ENCODE measurements at regions not wholly inside any gene's neighbourhood (a gene's known extent, or its start where the extent isn't known, plus 50 kb on each side); places are given as distances from the start of the nearest gene placed in this dataset.

- no peaks in the 10 kb centered on the region for H3K36me3 ChIP-seq (ENCODE audit: control insufficient read depth in 3 of 3, insufficient read depth in 2 of 3, low read depth in 1 of 3, low read length in 3 of 3)
- H3K9me3 ChIP-seq (ENCODE audit: control insufficient read depth in 2 of 2, insufficient read depth in 1 of 2, low read depth in 1 of 2, low read length in 1 of 2): peaks cover 0 to 6% of the 10 kb centered on the region in 2 donors
- H3K4me1 ChIP-seq (ENCODE audit: control insufficient read depth in 3 of 3, insufficient read depth in 2 of 3, low read depth in 1 of 3, low read length in 2 of 3): peaks cover 0 to 22% (median 2%) of the 10 kb centered on the region in 3 donors
- no peak for DNase-seq
- H3K27ac ChIP-seq (ENCODE audit: low read depth in 1 of 3, low read length in 2 of 3): no peak overlapping the region
- no peak for FAIRE-seq
- H3K27me3 ChIP-seq (ENCODE audit: control insufficient read depth in 3 of 3, insufficient read depth in 3 of 3, low read length in 3 of 3): no peaks in the 10 kb centered on the region
- WGBS, 3 donors: 64 to 77% (median 70%) methylated on average over 6 of the region's 6 CpGs
- no peak overlapping the region for H3K4me3 ChIP-seq (ENCODE audit: low read depth in 1 of 3, low read length in 3 of 3)
Observed at GRCh38 chr14:31990183-31990857, 86.8 kb upstream of the ARHGAP5 start.

GRCh38 chr14:31990926-31991572, 86.1 kb upstream of the ARHGAP5 start:
- Histone ChIP-seq H3K27ac (ENCODE audit: low read depth in 1 of 3, low read length in 2 of 3) (peak overlapping the region in 1 of 3 donors; percentile 29), H3K4me3 (ENCODE audit: low read depth in 1 of 3, low read length in 3 of 3) (no peak overlapping the region), H3K27me3 (ENCODE audit: control insufficient read depth in 3 of 3, insufficient read depth in 3 of 3, low read length in 3 of 3) (no peaks in the 10 kb centered on the region), H3K4me1 (ENCODE audit: control insufficient read depth in 3 of 3, insufficient read depth in 2 of 3, low read depth in 1 of 3, low read length in 2 of 3) (peaks cover 0 to 22% (median 2%) of the 10 kb centered on the region in 3 donors), H3K36me3 (ENCODE audit: control insufficient read depth in 3 of 3, insufficient read depth in 2 of 3, low read depth in 1 of 3, low read length in 3 of 3) (no peaks in the 10 kb centered on the region), H3K9me3 (ENCODE audit: control insufficient read depth in 2 of 2, insufficient read depth in 1 of 2, low read depth in 1 of 2, low read length in 1 of 2) (peaks cover 0 to 5% of the 10 kb centered on the region in 2 donors)
- DNase-seq (peak in 1 of 2 donors; percentile 29), FAIRE-seq (no peak)
- 31 to 39% (median 36%) methylated on average over 6 of the region's 6 CpGs for WGBS, 3 donors

GRCh38 chr14:31992011-31992447, 85.1 kb upstream of the ARHGAP5 start:
- DNase-seq (peak; percentile 52 to 72), FAIRE-seq (no peak)
- H3K27me3 ChIP-seq (ENCODE audit: control insufficient read depth in 3 of 3, insufficient read depth in 3 of 3, low read length in 3 of 3): no peaks in the 10 kb centered on the region
- H3K36me3 ChIP-seq (ENCODE audit: control insufficient read depth in 3 of 3, insufficient read depth in 2 of 3, low read depth in 1 of 3, low read length in 3 of 3): no peaks in the 10 kb centered on the region
- peaks cover 0 to 3% of the 10 kb centered on the region in 2 donors for H3K9me3 ChIP-seq (ENCODE audit: control insufficient read depth in 2 of 2, insufficient read depth in 1 of 2, low read depth in 1 of 2, low read length in 1 of 2)
- H3K4me3 ChIP-seq (ENCODE audit: low read depth in 1 of 3, low read length in 3 of 3): no peak overlapping the region
- peak overlapping the region in 2 of 3 donors; percentile 8 to 43 for H3K27ac ChIP-seq (ENCODE audit: low read depth in 1 of 3, low read length in 2 of 3)
- H3K4me1 ChIP-seq (ENCODE audit: control insufficient read depth in 3 of 3, insufficient read depth in 2 of 3, low read depth in 1 of 3, low read length in 2 of 3): peaks cover 2 to 28% (median 5%) of the 10 kb centered on the region in 3 donors
- WGBS, 3 donors: 15 to 40% (median 39%) methylated on average over 1 of the region's 1 CpG

DNA sequence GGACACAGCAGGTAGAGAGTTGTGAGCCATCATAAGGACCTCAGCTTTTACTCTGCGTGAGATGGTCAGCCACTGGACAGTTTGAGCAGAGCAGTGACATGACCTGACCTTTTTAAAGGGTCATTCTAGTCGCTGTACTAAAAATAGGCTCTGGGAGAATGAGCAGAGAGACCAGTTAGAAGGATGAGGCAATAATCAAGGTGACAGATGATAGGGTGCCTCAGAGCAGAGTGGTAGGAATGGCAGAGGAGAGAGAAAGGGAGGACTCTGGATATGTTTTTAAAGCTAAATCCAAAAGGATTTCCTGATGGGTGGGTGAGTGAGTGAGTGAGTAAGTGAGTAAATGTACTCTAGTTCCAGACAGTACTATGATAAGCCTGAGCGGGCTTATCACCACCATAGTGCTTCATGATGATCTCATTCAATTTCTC, 83.6 kb upstream of the ARHGAP5 start:
- Histone ChIP-seq H3K36me3 (ENCODE audit: control insufficient read depth in 3 of 3, insufficient read depth in 2 of 3, low read depth in 1 of 3, low read length in 3 of 3) (no peaks in the 10 kb centered on the region), H3K9me3 (ENCODE audit: control insufficient read depth in 2 of 2, insufficient read depth in 1 of 2, low read depth in 1 of 2, low read length in 1 of 2) (no peaks in the 10 kb centered on the region), H3K27me3 (ENCODE audit: control insufficient read depth in 3 of 3, insufficient read depth in 3 of 3, low read length in 3 of 3) (no peaks in the 10 kb centered on the region), H3K4me3 (ENCODE audit: low read depth in 1 of 3, low read length in 3 of 3) (no peak overlapping the region), H3K4me1 (ENCODE audit: control insufficient read depth in 3 of 3, insufficient read depth in 2 of 3, low read depth in 1 of 3, low read length in 2 of 3) (peaks cover 2 to 34% (median 6%) of the 10 kb centered on the region in 3 donors), H3K27ac (ENCODE audit: low read depth in 1 of 3, low read length in 2 of 3) (peak overlapping the region in 1 of 3 donors; percentile 21)
- FAIRE-seq (no peak), DNase-seq (peak in 1 of 2 donors; percentile 58)
- WGBS, 3 donors: 57 to 84% (median 67%) methylated on average over 3 of the region's 3 CpGs

DNA sequence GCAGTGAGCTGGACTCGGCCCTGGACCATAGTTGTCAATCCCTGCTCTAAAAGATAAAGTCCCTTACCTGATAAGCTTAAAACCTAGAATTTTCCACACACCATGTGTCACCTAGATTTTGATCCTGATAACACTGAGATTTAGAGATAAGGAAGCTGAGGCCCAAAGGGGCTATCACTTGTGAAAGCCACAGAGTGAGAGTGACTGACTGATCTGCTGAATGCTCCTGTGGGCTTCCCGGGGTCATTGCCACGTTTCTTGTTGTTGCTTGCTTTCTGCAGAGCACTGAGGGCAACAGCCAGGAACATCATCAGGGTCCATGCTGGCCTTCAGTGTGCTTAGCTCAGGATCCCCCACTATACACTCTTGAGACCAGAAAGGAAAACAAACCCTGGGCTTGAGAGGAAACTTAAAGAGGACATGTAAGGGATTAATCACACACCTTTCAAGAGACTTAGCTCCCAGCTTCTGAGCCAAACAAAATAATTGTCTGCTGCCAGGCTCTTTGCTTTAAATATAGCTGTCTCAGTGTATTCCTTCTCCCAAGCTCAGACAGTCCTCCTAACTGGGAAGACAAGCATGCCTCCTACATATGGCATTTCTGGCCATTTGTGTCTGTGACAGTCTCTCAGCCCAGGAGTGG, 82.6 kb upstream of the ARHGAP5 start:
- no peaks in the 10 kb centered on the region for H3K9me3 ChIP-seq (ENCODE audit: control insufficient read depth in 2 of 2, insufficient read depth in 1 of 2, low read depth in 1 of 2, low read length in 1 of 2)
- H3K27me3 ChIP-seq (ENCODE audit: control insufficient read depth in 3 of 3, insufficient read depth in 3 of 3, low read length in 3 of 3): no peaks in the 10 kb centered on the region
- H3K36me3 ChIP-seq (ENCODE audit: control insufficient read depth in 3 of 3, insufficient read depth in 2 of 3, low read depth in 1 of 3, low read length in 3 of 3): no peaks in the 10 kb centered on the region
- FAIRE-seq (no peak), DNase-seq (no peak)
- H3K4me3 ChIP-seq (ENCODE audit: low read depth in 1 of 3, low read length in 3 of 3): no peak overlapping the region
- H3K4me1 ChIP-seq (ENCODE audit: control insufficient read depth in 3 of 3, insufficient read depth in 2 of 3, low read depth in 1 of 3, low read length in 2 of 3): peaks cover 2 to 34% (median 6%) of the 10 kb centered on the region in 3 donors
- 59 to 66% (median 60%) methylated on average over 3 of the region's 3 CpGs for WGBS, 3 donors
- H3K27ac ChIP-seq (ENCODE audit: low read depth in 1 of 3, low read length in 2 of 3): no peak overlapping the region

DNA sequence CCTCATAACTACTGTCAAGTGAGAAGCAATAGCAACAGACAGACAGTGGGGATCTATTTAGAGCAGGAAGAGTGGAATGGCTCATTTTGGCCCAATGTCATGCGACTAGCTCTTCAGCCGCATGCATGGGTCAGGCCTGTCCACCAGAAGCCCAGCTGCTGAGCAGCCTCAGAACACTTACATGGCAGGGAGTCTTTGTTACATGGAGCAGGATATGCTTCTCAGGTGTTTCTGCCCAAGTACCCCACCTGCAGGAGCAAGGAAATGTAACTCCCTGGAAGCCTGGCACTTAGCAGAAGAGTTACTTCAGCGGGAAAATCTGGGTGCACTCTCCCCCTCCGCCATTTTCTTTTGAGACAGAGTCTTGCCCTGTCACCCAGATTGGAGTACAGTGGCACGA, 73.5 kb upstream of the ARHGAP5 start:
- FAIRE-seq: no peak

GRCh38 chr14:32004300-32004699, 72.8 kb upstream of the ARHGAP5 start:
- FAIRE-seq (no peak), DNase-seq (no peak)
- 67 to 84% (median 71%) methylated on average over 4 of the region's 4 CpGs for WGBS, 3 donors

More for the DNA sequence above, 73.5 kb upstream of the ARHGAP5 start:
- no peak overlapping the region for H3K27ac ChIP-seq (ENCODE audit: low read depth in 1 of 3, low read length in 2 of 3)
- 95 to 96% (median 96%) methylated on average over 5 of the region's 5 CpGs for WGBS, 3 donors
- no peak overlapping the region for H3K4me3 ChIP-seq (ENCODE audit: low read depth in 1 of 3, low read length in 3 of 3)
- no peaks in the 10 kb centered on the region for H3K36me3 ChIP-seq (ENCODE audit: control insufficient read depth in 3 of 3, insufficient read depth in 2 of 3, low read depth in 1 of 3, low read length in 3 of 3)
- peaks cover 0 to 6% (median 0%) of the 10 kb centered on the region in 3 donors for H3K4me1 ChIP-seq (ENCODE audit: control insufficient read depth in 3 of 3, insufficient read depth in 2 of 3, low read depth in 1 of 3, low read length in 2 of 3)
- DNase-seq: no peak
- H3K9me3 ChIP-seq (ENCODE audit: control insufficient read depth in 2 of 2, insufficient read depth in 1 of 2, low read depth in 1 of 2, low read length in 1 of 2): no peaks in the 10 kb centered on the region
- no peaks in the 10 kb centered on the region for H3K27me3 ChIP-seq (ENCODE audit: control insufficient read depth in 3 of 3, insufficient read depth in 3 of 3, low read length in 3 of 3)

GRCh38 chr14:32005628-32006027, 71.5 kb upstream of the ARHGAP5 start:
- DNase-seq (no peak), FAIRE-seq (no peak)
- Histone ChIP-seq H3K27ac (ENCODE audit: low read depth in 1 of 3, low read length in 2 of 3) (no peak overlapping the region), H3K4me1 (ENCODE audit: control insufficient read depth in 3 of 3, insufficient read depth in 2 of 3, low read depth in 1 of 3, low read length in 2 of 3) (peaks cover 0 to 6% (median 0%) of the 10 kb centered on the region in 3 donors), H3K4me3 (ENCODE audit: low read depth in 1 of 3, low read length in 3 of 3) (no peak overlapping the region), H3K27me3 (ENCODE audit: control insufficient read depth in 3 of 3, insufficient read depth in 3 of 3, low read length in 3 of 3) (no peaks in the 10 kb centered on the region), H3K36me3 (ENCODE audit: control insufficient read depth in 3 of 3, insufficient read depth in 2 of 3, low read depth in 1 of 3, low read length in 3 of 3) (no peaks in the 10 kb centered on the region), H3K9me3 (ENCODE audit: control insufficient read depth in 2 of 2, insufficient read depth in 1 of 2, low read depth in 1 of 2, low read length in 1 of 2) (no peaks in the 10 kb centered on the region)
- 94 to 99% (median 96%) methylated on average over 5 of the region's 5 CpGs for WGBS, 3 donors

More at GRCh38 chr14:32004300-32004699, 72.8 kb upstream of the ARHGAP5 start:
- H3K4me1 ChIP-seq (ENCODE audit: control insufficient read depth in 3 of 3, insufficient read depth in 2 of 3, low read depth in 1 of 3, low read length in 2 of 3): peaks cover 0 to 6% (median 0%) of the 10 kb centered on the region in 3 donors
- H3K36me3 ChIP-seq (ENCODE audit: control insufficient read depth in 3 of 3, insufficient read depth in 2 of 3, low read depth in 1 of 3, low read length in 3 of 3): no peaks in the 10 kb centered on the region
- H3K27ac ChIP-seq (ENCODE audit: low read depth in 1 of 3, low read length in 2 of 3): no peak overlapping the region
- no peaks in the 10 kb centered on the region for H3K27me3 ChIP-seq (ENCODE audit: control insufficient read depth in 3 of 3, insufficient read depth in 3 of 3, low read length in 3 of 3)
- no peak overlapping the region for H3K4me3 ChIP-seq (ENCODE audit: low read depth in 1 of 3, low read length in 3 of 3)
- no peaks in the 10 kb centered on the region for H3K9me3 ChIP-seq (ENCODE audit: control insufficient read depth in 2 of 2, insufficient read depth in 1 of 2, low read depth in 1 of 2, low read length in 1 of 2)

Measured in small intestine (tissue), 7 donors.